IMR-90 (cell line): ENCODE measurements at regions not wholly inside any gene's neighbourhood (a gene's known extent, or its start where the extent isn't known, plus 50 kb on each side); places are given as distances from the start of the nearest gene placed in this dataset.

Experiments used
- ATAC-seq: fragments of 200-7000 bp; cut with Tn5 transposase; 2 replicates; pipeline ENCODE4 v1.9.1; 2020; ENCODE audit warnings: low read depth, mild to moderate bottlenecking, moderate library complexity
- BruUV-seq: library from RNA; stranded (reverse); fragments of 400-500 nt; replicated peaks from 2 replicates; lab custom pipeline; 2021; lab: Mats Ljungman, UMichigan
- CTCF ChIA-PET: fragments of 300-600 bp; formaldehyde crosslinking; extraction: SDS; loops from one replicate; lab custom pipeline; 2021; ENCODE audit warnings: antibody characterized with exemption; lab: Yijun Ruan, JAX
- POLR2A ChIA-PET: fragments of 300-600 bp; sonication (Branson Sonifier 250); formaldehyde crosslinking; loops from one replicate; lab custom pipeline; 2022; ENCODE audit warnings: antibody characterized with exemption; ENCODE audit not compliant: unreplicated experiment; lab: Charles Lee
- DNase-seq: peaks from one replicate; pipeline ENCODE4 v3.0.0; 2013
- H2AFZ ChIP-seq: replicated peaks from 2 replicates; pipeline ENCODE3; 2013; ENCODE audit warnings: low read length, mild to moderate bottlenecking; ENCODE audit not compliant: poor library complexity
- H2AK5ac ChIP-seq: 2 replicates; pipeline ENCODE4 v1.6.1; 2013; ENCODE audit warnings: low read depth, low read length, inconsistent platforms
- H2AK9ac ChIP-seq: replicated peaks from 2 replicates; pipeline ENCODE3; 2013; ENCODE audit warnings: mild to moderate bottlenecking, low read depth, low read length, moderate library complexity; ENCODE audit not compliant: poor library complexity
- H2BK120ac ChIP-seq: 2 replicates; pipeline ENCODE4 v1.6.1; 2013; ENCODE audit warnings: low read depth, low read length, inconsistent platforms
- H2BK15ac ChIP-seq: 3 replicates; pipeline ENCODE4 v1.6.1; 2013; ENCODE audit warnings: low read depth, low read length, inconsistent platforms
- H2BK20ac ChIP-seq: 2 replicates; pipeline ENCODE4 v1.6.1; 2013; ENCODE audit warnings: low read depth, mild to moderate bottlenecking, inconsistent platforms, low read length, moderate library complexity
- H2BK5ac ChIP-seq: 2 replicates; pipeline ENCODE4 v1.6.1; 2013; ENCODE audit warnings: mild to moderate bottlenecking, low read depth, low read length, inconsistent platforms; ENCODE audit not compliant: poor library complexity, severe bottlenecking
- H3K14ac ChIP-seq: replicated peaks from 2 replicates; pipeline ENCODE4 v1.6.1; 2013; ENCODE audit warnings: low read depth, low read length, inconsistent platforms
- H3K18ac ChIP-seq: 2 replicates; pipeline ENCODE4 v1.6.1; 2013; ENCODE audit warnings: low read depth, low read length, control low read depth
- H3K23ac ChIP-seq: 2 replicates; pipeline ENCODE4 v1.6.1; 2013; ENCODE audit warnings: low read depth, low read length, inconsistent platforms
- H3K27ac ChIP-seq: 2 replicates; pipeline ENCODE4 v1.5.1; 2013; ENCODE audit warnings: mild to moderate bottlenecking, control low read depth, low read length; ENCODE audit not compliant: insufficient read depth
- H3K27me3 ChIP-seq: 2 replicates; pipeline ENCODE4 v1.6.1; 2013; ENCODE audit warnings: low read length; ENCODE audit not compliant: control insufficient read depth, insufficient read depth
- H3K36me3 ChIP-seq: 2 replicates; pipeline ENCODE4 v1.6.1; 2013; ENCODE audit warnings: low read length, mixed read lengths; ENCODE audit not compliant: control insufficient read depth, insufficient read depth
- H3K4ac ChIP-seq: 2 replicates; pipeline ENCODE4 v1.6.1; 2013; ENCODE audit warnings: low read depth, low read length, inconsistent platforms
- H3K4me1 ChIP-seq: 2 replicates; pipeline ENCODE4 v1.6.1; 2013; ENCODE audit warnings: low read length, mixed read lengths; ENCODE audit not compliant: control insufficient read depth, insufficient read depth
- H3K4me2 ChIP-seq: 2 replicates; pipeline ENCODE4 v1.6.1; 2013; ENCODE audit warnings: low read depth, mild to moderate bottlenecking, control low read depth, low read length, moderate library complexity
- H3K4me3 ChIP-seq: 2 replicates; pipeline ENCODE4 v1.5.1; 2013; ENCODE audit warnings: low read depth, mild to moderate bottlenecking, control low read depth, low read length, moderate library complexity; ENCODE audit not compliant: insufficient read depth
- H3K56ac ChIP-seq: 2 replicates; pipeline ENCODE4 v1.6.1; 2013; ENCODE audit warnings: low read length, inconsistent platforms; ENCODE audit not compliant: insufficient read depth; ENCODE audit errors: extremely low read depth
- H3K79me1 ChIP-seq, 2 experiments: 2 replicates each; pipeline ENCODE4 v1.6.1; 2013; ENCODE audit warnings: low read length in 2 of 2, inconsistent platforms in 1 of 2, low read depth in 1 of 2
- H3K9ac ChIP-seq: 2 replicates; pipeline ENCODE4 v1.6.1; 2013; ENCODE audit warnings: low read depth, low read length, control low read depth
- H3K9me1 ChIP-seq: 2 replicates; pipeline ENCODE4 v1.6.1; 2013; ENCODE audit warnings: low read length, inconsistent platforms; ENCODE audit not compliant: insufficient read depth
- H3K9me3 ChIP-seq: 2 replicates; pipeline ENCODE4 v1.6.1; 2013; ENCODE audit warnings: low read length; ENCODE audit not compliant: control insufficient read depth, insufficient read depth
- H4K20me1 ChIP-seq: 2 replicates; pipeline ENCODE4 v1.6.1; 2013; ENCODE audit warnings: low read length, inconsistent platforms; ENCODE audit not compliant: insufficient read depth
- H4K5ac ChIP-seq: 2 replicates; pipeline ENCODE4 v1.6.1; 2013; ENCODE audit warnings: mild to moderate bottlenecking, low read depth, low read length, control low read depth
- H4K8ac ChIP-seq, 2 experiments: 2 replicates each; pipeline ENCODE4 v1.6.1; 2013; ENCODE audit warnings: low read depth in 2 of 2, low read length in 2 of 2, control low read depth in 1 of 2, inconsistent platforms in 1 of 2
- H4K91ac ChIP-seq: 2 replicates; pipeline ENCODE4 v1.6.1; 2013; ENCODE audit warnings: low read depth, low read length, inconsistent platforms; ENCODE audit not compliant: insufficient read depth
- BHLHE40 ChIP-seq: fragments of 150-350 bp; IDR thresholded peaks from 2 replicates; pipeline ENCODE4 v1.6.1; 2016; ENCODE audit warnings: mild to moderate bottlenecking, low read depth, low read length
- CEBPB ChIP-seq: IDR thresholded peaks from 2 replicates; pipeline ENCODE4 v1.6.1; 2012; ENCODE audit warnings: low read depth, low read length, improper control_type of control experiment
- CHD1 ChIP-seq: IDR thresholded peaks from 2 replicates; pipeline ENCODE4 v1.6.1; 2012; ENCODE audit warnings: low read depth, low read length, improper control_type of control experiment
- CTCF ChIP-seq: conservative IDR thresholded peaks from 2 replicates; pipeline ENCODE4 v1.5.1; 2012; ENCODE audit warnings: mild to moderate bottlenecking, low read depth, low read length, improper control_type of control experiment
- ELK1 ChIP-seq: fragments of 150-350 bp; IDR thresholded peaks from 2 replicates; pipeline ENCODE4 v1.6.1; 2016; ENCODE audit warnings: low read depth, mild to moderate bottlenecking, low read length, moderate library complexity, borderline replicate concordance
- POLR2A ChIP-seq: IDR thresholded peaks from 2 replicates; pipeline ENCODE4 v1.6.1; 2012; ENCODE audit warnings: mild to moderate bottlenecking, low read depth, low read length
- RFX5 ChIP-seq: IDR thresholded peaks from 2 replicates; pipeline ENCODE4 v1.8.0; 2012; ENCODE audit warnings: low read depth, mild to moderate bottlenecking, low read length, moderate library complexity
- SMC3 ChIP-seq: fragments of 150-350 bp; IDR thresholded peaks from 2 replicates; pipeline ENCODE4 v1.6.1; 2016; ENCODE audit warnings: low read depth, mild to moderate bottlenecking, antibody characterized with exemption, low read length, moderate library complexity
- WGBS, 2 experiments: methylation state at CpG; one replicate each; pipeline versions ENCODE4 v1.1.5 to v1.1.7; 2013; ENCODE audit warnings: missing lambda C conversion rate in 2 of 2; ENCODE audit not compliant: insufficient read length in 1 of 2; ENCODE audit errors: extremely low coverage in 2 of 2; 5-methylcytosine and 5-hydroxymethylcytosine counted together
- dilution Hi-C: fragments of 300-500 bp; cut with HindIII; formaldehyde crosslinking; loops from one replicate; pipeline ENCODE4 v1.14.3; 2018; ENCODE audit warnings: low sequenced_read_pairs; ENCODE audit not compliant: unreplicated experiment
- in situ Hi-C: fragments of 300-500 bp; cut with MboI; formaldehyde crosslinking; loops from 3 replicates; pipeline ENCODE4 v1.14.3; 2019; ENCODE audit warnings: low sequenced_read_pairs, inconsistent platforms, mixed read lengths
- intact Hi-C: fragments of 100-400 bp; cut with micrococcal nuclease; formaldehyde crosslinking; loops from 2 replicates; pipeline ENCODE4 v1.10.0; 2022

- no peak overlapping the region for H3K18ac ChIP-seq
- no CpG with 5 or more reads among the region's 2 CpGs for WGBS, 2 experiments
- CTCF ChIA-PET: no interaction called here
Observed at GRCh38 chr5:66327008-66327407, 182.9 kb downstream of the SREK1 start.

More at GRCh38 chr5:66327008-66327407, 182.9 kb downstream of the SREK1 start:
- Histone ChIP-seq H3K4me1 (no peaks in the 10 kb centered on the region), H4K8ac (no peak overlapping the region), H3K27me3 (no peaks in the 10 kb centered on the region; the same call in 1 of the 2 replicates), H4K91ac (no peak overlapping the region), H3K9ac (no peak overlapping the region), H2AFZ (no peak overlapping the region), H2BK15ac (no peak overlapping the region), H3K4ac (no peak overlapping the region), H3K27ac (no peak overlapping the region), H3K4me3 (no peak overlapping the region), H2BK5ac (no peak overlapping the region), H3K9me3 (no peaks in the 10 kb centered on the region), H3K9me1 (no peaks in the 10 kb centered on the region), H2AK5ac (no peak overlapping the region), H2BK20ac (no peak overlapping the region), H4K5ac (no peak overlapping the region), H3K14ac (no peak overlapping the region), H3K79me1 (no peaks in the 10 kb centered on the region), H3K56ac (no peak overlapping the region), H2BK120ac (no peak overlapping the region), H4K20me1 (no peaks in the 10 kb centered on the region), H3K4me2 (no peak overlapping the region), H3K36me3 (no peaks in the 10 kb centered on the region), H3K23ac (no peak overlapping the region), H2AK9ac (no peak overlapping the region)
- intact Hi-C loops (no loop called here), in situ Hi-C loops (no loop called here), dilution Hi-C loops (no loop called here)
- BruUV-seq: no TSS peak
- no peak for DNase-seq
- TF ChIP-seq ELK1: no peak
- no peak for TF ChIP-seq BHLHE40
- TF ChIP-seq CTCF: no peak
- TF ChIP-seq CHD1: no peak
- TF ChIP-seq SMC3: no peak
- no peak for TF ChIP-seq POLR2A
- TF ChIP-seq CEBPB: no peak
- TF ChIP-seq RFX5: no peak
- POLR2A ChIA-PET: no interaction called here
- no peak for ATAC-seq
